ENCODE measurements at regions not wholly inside any gene's neighbourhood (a gene's known extent, or its start where the extent isn't known, plus 50 kb on each side); places are given as distances from the start of the nearest gene placed in this dataset.

DNA sequence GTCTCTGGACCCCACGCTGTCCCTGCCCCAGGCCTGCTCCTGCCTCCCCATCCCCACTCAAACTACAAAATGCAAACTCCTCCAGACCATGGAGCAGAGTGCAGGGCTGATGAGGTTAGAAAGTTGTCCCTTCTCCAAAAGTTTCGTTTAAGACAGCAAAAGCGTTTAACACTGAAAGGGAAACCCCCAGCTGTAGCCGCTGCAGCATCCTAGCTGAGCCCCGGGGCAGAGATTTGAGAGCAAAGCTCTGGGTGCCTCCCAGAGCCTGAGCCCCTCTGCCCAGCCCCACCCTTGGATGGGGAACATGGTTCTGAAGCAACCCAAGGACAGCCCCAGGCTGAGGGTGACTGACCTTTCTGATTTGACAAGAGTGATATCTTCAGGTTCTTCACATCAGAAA, 52.8 kb upstream of the ENO4 start:
- no peak for TF ChIP-seq ZBTB7A (IDR thresholded peaks at IDR 0.05; ENCODE audit: low read depth)
- no peak for TF ChIP-seq EGR1 (IDR thresholded peaks at IDR 0.05)

Data from Ishikawa (cell line).